HG02571 (cell line): ENCODE measurements at regions not wholly inside any gene's neighbourhood (a gene's known extent, or its start where the extent isn't known, plus 50 kb on each side); places are given as distances from the start of the nearest gene placed in this dataset.

Experiments
- ATAC-seq: cut with Tn5 transposase; IDR thresholded peaks from one replicate; pipeline ENCODE4 v1.9.1; 2021; ENCODE audit warnings: mild to moderate bottlenecking, moderate library complexity; ENCODE audit not compliant: unreplicated experiment

DNA sequence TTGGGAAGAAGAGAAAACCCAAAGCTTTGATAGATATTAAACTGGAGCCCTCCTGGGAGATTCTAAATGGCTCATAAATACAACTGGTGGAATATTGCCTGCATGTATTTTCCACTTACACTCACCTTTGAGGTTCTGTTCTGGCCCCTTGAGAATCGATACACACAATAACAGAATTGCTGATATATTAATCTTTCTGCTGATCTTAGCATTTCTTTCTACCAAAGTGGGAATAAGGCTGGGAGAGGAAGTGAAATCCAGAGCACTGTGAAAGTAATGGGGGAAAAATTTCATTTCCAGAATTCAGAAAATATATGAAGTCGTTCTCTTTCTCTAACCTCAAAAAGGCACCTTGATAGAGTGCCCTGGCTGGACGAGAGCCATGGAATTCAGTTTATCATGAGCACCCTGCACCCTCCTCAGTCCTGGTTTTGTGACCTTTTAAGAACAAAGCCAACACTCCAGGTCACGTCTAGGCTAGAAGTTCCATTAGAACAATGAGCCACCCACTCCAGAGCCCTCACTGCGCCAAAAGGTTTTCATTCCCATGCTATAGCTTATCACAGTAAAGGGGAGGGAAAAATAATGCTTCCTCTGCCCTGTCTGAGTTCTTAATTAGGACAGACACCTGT is 244.5 kb downstream of the CD83 start:
- ATAC-seq, result no peak

DNA sequence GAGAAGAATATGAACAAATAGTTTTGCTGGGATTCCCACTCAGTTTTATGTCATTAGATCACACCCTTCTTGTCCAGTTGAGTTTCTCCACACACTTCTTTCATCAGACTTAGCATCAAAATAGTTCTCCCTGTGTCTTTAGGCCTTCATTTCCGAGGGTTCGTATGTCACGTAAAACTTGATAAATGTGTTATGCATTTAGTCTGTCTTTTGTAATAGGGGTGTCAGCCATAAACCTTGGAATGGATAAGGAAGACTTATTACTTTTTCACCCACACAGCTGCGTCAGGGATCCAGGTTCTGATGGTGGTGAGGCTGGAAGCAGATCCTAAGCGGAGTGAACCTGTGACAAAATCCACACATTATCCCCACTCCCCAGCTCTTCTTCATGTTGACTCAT is 246.8 kb downstream of the CD83 start:
- no peak for ATAC-seq

DNA sequence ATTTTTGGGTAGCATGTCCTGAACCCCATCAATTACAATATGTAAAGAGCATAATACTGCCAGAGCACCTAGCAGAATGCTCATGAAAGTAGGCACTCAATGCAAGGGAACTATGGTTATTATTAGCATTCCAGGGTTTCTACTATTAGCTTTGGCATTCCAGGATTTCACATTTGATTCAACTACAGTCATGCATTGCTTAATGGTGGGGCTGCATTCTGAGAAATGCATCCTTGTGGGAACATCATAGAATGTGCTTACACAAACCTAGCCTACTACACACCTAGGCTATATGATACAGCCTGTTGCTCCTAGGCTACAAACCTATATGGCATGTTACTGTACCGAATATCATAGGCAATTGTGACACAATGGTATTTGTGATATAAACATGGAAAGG is 247.8 kb downstream of the CD83 start:
- no peak for ATAC-seq

DNA sequence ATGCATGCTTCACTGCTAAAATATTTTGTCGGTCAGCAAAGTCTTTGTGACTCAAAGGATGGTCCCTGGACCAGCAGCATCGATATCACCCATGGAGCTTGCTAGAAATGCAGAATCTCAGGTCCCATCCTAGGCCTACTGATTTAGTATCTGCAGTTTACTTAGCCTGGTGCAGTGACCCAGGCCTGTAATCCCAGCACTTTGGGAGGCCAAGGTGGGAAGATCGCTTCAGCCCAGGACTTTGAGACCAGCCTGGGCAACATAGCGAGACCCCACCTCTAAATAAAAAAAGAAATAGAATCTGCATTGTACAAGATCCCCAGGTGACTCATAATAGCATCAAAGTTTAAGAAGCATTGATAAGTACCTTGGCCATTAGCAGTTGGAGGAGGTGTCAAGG is 248.7 kb downstream of the CD83 start:
- no peak for ATAC-seq

DNA sequence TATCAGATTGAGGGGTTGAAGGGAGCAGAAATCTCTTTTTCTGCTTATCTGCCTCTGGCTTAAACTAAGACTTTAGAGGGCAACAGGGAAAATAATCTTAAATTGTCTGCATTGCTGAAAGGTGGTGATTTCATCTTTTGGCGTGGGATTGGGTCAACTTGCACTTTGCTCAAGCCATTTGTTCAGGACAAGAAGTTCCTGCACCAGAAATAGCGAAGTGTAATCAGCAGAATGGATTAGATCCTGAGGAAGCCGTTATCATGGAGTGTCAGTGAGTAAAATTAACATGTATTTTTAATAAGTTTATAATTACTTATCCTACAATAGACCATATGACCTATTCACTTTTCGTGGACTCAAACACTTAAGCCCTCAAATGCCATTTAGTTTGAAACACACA is 249.3 kb downstream of the CD83 start:
- ATAC-seq, result no peak

DNA sequence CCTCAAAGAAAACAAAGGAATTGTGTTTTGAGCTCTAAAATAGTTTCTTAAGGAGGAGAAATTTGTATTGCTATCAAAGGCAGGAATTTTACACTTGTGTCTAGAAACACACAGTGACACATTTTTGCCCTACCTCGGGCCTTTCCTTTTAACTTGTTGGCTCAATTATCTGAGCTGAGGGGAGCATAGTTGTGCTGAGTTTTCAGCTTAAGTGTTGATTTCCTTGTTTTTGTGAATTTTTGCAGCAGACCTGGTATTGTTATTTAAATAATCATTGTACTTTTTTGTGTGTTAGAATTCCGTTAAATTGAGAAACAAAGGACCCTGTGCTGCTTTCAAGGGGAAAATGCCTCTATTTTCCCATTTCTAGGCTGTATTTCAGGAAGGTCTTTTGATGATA is 249.7 kb downstream of the CD83 start:
- no peak for ATAC-seq

DNA sequence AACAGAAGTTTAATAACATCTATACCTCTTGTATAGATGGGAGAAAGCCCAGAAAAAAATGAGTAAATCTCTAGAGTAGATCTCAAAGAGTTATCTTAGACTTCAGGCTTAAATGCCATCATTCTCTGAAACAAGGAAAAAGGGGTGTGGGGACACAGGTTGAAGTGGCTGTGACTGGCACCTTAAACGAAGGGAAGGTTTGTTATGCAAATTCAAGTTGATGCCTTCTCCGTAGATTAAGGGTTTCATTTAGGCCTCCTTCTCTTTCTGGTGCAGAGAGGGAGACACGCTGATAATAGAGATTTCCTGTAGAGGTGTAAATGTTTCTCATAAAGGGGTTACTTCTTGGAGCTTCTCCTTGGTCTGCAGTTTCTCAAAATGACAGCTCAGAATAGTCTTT is 252.1 kb downstream of the CD83 start:
- no peak for ATAC-seq

DNA sequence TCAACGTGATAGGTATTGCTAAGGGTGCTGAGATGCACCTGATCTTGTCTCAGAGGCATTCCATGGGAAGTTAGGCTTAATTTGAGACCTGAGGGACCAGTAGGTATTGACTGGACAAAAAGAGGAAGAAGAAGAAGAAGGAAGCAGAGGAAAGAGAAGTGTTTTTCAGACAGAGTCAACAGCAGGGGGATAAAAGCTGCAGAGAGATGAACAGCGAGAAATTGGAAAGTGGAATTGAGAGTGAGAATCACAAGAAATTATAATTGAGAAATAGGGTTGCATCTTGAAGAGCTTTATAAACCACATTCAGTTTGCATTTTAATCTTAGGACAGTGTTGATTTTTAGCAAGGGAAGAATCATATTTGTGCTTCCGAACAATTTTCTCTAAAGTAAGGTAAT is 254.0 kb downstream of the CD83 start:
- ATAC-seq, result no peak

DNA sequence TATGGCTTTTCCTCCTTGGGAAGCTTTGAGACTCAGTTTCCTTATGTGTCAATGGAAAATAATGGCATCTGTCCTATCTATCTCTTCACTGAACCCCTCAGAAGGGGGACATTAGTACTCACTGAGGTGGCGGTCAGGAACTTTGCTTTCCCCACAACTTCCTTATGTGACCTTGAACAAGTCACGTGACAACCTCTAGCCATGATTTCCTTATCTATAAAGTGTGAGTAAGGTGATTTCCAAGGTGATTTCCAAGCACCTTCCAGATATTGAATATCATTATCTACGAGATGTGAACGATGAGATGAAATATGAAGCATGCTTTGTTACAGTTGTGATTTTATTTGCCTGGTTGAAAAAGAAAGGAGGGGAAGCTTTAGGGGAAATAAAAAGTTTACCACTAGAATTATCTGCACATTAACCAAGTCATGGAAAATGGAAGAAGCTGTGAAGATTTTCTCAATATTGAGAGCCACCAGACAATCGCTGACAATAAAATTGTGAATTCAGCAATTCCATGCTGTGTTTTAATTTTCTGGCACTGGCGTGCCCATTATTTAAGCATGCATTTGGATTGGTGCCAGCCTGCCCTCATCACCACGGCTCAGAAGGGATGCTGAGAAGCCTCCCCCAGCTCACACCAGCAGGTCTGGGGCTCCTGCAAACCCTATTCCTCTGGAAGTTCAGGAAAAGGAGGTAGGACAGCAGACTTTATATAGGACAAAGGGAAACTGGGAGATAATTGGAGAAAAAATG is 255.3 kb downstream of the CD83 start:
- ATAC-seq, result no peak

DNA sequence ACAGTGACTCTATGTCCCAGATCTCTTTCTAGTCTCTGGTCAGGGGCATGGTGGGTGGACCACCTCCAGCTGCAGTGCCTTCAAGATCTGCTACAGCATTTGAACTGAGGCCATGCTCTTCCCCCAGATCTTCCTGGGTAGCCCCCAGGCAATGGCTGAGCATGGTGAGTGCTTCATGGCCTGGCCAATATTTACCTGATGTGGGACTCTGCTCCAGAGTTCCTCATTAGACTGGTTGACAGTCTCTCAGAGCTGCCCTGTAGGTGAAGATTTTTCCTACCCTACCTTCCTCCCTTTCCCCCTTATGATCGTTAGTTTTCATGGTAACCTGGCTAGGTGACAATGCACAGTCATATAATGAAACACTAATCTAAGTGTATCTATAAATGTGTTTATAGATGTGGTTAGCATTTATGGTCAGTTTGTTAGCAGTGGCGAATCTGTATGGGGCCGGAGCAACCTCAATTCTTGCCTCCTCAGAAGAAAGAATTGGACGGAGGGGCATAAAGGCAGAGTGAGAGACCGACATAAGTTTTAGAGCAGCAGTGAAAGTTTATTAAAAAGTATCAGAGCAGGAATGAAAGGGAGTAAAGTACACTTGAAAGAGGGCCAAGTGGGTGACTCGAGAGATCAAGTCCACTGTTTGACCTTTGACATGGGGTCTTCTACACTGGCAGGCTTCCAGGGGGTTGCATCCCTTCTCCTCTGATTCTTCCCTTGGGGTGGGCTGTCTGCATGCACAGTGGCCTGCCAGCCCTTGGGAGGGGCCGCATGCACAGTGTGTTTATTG is 256.3 kb downstream of the CD83 start:
- ATAC-seq, result no peak

DNA sequence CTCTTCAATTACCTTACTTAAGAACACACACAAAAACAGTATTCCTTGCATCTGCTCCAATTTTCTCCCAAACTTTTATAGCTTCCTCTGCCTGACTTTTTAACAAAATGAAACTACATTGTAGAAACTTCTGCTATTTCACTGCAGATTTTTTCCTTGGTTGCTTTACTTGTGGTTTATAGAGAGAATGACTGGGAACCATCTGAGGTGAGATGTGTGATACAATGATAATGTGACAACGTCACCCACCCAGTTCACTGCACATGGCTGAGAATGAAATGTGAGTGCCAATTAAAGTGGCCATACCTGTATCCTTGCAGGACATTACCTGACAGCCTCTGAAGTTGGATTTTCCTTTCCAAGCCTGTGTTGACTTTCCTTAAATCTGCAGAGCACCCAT is 258.4 kb downstream of the CD83 start:
- no peak for ATAC-seq

DNA sequence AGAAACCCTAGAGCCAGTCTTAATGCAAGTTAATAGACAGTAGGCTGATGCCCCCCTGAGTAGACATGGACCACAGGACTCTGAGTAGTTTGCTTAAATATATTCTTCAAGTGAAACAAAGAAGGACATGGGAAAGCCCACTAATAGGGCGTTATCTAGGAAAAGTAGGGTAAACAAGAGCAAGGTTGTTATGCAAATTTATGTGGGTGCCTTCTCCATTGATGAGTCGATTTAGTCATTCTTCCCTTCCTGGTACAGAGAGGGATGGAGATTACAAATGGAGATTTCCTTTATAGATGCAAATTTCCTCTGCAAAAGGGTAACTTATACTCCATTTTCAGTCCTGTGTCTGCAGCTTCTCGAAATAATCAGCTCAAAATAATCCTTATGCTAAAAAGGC is 262.0 kb downstream of the CD83 start:
- ATAC-seq, result no peak

DNA sequence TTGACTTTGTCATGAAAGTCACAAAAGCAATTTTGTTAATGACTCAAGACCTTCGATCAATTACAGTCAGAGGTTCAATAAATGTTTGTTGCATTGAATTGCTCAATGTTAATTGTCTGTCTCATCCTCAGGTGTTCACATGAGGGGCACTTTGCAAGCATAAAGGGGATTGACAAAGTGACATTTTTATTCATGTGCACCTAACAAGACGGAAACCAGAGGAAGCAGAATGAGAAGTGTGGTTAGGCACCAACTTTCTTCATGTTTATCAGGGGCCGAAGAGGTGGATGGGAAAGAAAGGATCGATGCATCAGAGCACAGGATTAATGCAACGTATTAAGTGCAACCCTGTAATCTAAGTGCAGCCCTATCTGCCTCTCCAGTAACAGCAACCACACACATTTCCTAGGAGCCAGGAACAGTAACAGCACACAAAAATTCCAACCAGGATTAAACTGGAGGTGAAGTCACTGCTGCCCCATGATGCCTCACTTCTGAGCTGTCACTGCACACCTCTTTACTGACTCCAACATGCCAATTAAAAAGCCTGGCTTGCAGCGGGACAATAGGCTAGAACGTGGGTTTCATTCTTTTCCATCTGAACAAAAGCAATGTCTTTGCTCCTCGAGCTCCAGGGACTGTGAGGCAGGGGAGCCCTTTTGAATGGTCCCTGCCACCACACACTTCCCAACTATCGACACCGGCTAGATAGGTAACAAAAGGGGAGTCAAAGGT is 262.7 kb downstream of the CD83 start:
- ATAC-seq, result no peak

DNA sequence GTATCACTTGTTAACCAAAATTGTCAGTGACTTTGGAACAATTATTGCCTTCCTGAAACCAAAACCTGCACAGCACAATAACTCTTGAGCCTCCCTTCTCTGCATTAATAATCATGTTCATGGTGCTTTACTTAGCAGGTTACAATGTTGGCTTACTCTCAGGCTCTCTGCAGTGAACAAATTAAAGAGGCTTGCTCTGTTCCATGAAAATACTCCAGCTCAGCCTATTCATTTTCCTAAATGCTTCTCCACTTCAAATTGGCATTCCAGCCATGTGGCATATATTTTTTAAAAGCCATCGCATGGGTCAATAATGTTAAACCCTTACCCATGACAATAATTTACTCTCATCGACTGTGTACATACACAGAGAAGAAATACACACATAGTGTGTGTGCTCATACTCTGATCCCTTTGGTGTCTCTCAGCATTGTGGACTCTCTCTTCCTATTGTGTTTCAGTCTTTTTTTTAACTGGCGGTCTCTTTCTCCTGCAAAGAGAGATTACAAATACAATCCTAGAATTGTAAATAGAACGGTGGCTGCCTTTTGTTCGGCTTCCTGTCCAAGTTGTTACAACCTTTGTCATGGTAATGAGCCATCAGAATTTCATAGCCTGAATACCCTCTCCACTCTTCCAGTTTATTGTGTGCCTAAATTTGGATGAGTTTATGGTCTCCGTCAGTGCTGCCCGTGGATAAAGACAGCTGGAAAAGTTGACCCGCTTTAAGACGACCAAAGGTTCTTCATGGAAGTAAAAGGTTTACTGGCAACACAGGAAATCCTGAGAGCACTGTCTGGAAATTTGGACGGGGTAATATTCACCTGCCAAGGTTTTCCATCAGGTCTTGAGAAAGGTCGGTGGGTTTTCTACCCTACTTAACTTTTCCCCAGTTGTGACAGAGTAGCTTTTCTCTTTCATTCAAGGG is 263.6 kb downstream of the CD83 start:
- ATAC-seq, result no peak

DNA sequence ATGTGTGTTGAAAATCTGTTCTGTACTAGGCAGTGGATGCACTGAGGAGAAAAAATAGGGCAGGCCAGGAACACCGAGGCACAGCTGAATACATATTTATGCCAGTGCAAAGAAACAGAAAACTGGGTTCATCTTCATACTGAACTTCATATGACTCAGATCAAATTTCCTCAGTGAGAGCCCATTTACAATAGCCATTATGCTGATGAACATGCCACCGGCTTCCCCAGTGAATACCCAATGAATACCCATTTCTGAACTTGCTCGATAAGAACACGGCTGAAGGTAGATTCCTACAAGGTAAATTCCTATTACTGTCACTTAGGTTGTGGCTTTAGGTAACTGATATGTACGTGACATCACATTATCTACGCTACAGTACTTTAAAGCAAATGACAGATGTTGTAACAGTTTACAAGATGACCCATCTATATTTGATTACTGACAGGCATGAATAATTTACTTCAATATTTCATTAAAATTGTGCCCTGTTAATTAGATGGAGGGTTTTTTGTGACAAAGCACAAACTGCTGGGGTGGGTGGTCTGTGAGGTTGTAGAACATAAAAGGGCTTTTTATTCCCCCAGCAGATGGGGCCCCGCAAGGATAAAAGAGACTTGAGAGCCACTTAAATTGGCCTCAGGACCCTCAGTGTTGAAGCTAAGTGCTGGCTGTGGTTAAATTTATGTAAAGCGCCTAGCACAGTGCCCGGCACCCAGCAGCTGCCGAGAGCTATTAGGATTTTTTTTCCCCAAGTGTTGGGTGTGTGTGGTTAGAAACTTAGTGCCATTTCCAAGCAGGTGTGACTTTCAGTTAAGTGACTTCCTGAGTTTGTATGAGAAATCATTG is 264.5 kb downstream of the CD83 start:
- peak; percentile 54 for ATAC-seq

DNA sequence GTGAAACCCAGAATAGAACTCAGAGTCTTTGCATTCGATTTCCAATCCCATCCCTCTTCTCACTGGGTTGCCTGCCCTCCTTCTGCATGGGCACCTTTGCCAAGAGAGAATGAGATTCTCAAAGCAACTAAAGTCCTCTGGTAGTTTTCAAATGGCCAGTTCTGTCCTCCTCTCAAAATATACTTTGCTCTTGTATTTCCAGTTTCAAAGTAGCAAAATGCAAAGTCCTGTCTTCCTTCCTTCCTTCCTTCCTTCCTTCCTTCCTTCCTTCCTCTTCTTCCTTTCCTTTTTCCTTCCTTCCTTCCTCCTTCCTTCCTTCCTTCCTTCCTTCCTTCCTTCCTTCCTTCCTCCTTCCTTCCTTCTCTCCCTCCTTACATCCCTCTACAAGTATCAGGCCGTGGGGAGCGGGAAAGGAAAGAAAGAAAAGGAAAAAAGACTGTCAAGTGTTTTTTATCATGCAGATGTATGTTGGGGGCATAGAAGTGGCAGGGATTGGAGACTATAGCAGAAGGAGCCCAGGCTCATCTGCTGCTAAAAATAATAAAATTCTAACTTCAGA is 265.2 kb downstream of the CD83 start:
- ATAC-seq, result no peak

DNA sequence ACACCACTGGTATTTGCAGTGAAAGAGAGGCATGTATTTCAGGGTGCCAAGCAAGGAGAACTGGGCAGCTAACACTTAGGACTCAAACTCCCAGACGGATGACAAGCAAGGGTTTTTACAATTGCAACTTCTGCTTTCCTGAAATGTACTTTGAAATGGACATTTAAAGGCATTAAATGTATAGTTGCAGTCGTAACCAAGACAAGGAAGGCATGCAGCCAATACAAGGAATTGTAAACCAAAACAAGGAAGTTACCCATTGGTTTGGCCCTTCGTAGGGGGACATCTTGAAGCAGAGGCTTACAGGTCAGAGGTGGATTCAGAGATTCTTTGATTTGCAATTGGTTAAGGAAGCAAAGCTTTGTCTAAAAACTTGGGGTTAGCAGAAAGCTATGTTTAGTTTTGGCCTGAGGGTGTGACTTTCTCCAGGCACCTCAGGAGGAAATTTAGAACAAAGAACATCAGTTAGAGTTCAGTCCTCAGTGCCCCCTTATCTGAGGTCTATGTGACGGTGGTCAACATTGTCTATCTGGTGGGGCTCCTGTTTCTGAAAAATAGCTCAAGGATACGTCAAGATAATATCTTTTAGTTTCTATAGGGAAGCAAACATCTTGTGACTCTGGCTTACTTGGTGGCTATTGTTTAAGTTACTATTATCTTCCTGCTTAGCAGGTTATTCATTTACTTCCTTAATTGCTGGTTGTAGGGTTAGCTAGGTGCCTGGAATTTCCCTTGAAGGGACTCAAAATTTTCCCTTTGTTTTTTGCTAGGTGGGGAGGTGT is 266.0 kb downstream of the CD83 start:
- no peak for ATAC-seq
